Dedifferentiated amniotic fluid mesenchymal stem cell (primary cell): ENCODE measurements at regions not wholly inside any gene's neighbourhood (a gene's known extent, or its start where the extent isn't known, plus 50 kb on each side); places are given as distances from the start of the nearest gene placed in this dataset.

Experiments
- DNase-seq: peaks from one replicate; pipeline ENCODE4 v3.0.0-alpha.2; 2016; ENCODE audit errors: extremely low spot score

DNA sequence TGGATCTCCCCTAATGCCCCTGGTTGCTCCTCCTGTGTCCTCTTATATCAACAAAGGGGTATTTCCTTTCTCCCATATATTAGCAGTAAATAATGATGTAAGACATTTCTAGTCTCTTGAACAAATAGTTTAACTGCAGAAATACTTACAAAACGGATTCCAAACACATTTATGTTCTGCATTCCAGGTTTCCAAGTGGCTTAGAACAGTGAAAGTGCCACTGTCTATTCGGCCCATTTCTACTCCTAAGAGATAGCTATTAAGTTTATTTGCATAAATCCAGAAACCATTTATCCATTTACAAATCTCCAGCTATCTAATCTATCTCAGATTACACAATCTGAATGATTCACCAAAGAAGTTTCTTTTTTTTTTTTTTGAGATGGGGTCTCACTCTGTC is 55.8 kb upstream of the FRMD4B start:
- DNase-seq = no peak

DNA sequence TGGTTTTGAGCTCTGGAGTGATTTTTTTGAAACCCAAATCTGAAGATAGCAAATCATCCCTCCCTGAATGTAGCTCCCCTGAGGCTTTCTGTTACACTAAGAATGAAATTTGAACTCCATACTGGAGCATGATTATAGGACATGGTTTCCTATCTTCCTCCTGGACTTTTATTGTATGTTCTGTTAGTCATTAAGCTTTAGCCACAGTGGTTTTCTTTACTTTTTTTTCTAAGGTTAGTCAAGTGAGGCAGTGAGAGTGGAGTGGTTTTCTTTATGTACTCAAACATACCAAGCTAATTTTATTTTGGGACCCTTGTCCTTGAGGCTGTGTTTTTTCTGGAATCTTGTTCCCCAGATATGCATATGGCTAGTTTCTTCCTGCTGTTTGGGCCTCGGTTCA is 55.2 kb upstream of the FRMD4B start:
- no peak for DNase-seq

DNA sequence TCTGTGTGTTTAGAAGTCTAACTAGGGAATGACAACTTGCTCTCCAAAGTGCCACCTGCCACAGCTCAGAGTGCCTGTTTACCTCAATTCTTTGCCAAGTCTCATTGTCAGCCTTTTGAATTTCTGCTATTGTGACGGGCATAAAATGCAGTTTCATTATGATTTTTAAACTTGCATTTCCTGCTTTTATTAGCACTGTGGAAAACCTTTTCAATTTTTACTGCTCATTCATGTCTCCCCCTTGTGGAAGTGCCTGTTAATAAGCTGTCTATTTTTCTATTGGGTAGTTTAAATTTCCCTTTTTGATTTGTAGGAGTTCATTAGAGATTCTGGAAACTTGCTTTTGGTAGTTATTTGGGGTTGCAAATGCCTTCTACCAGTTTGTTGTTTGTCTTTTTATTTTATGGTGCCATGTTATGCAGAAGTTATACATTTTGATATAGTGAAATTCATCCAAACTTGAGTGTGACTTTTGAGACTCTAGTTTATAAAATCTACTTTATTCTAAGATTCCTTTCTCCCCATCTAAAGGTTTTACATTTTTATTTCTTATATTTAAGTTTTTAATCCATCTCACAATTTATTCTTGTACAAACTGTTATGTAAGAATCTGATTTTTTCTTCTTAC is 53.9 kb upstream of the FRMD4B start:
- DNase-seq = peak; percentile 39

GRCh38 chr3:69438476-69438875 is 52.6 kb upstream of the FRMD4B start:
- DNase-seq = no peak

- no peak for DNase-seq
Measured at GRCh38 chr3:69435274-69436265, 49.7 kb upstream of the FRMD4B start.
